ENCODE measurements at regions not wholly inside any gene's neighbourhood (a gene's known extent, or its start where the extent isn't known, plus 50 kb on each side); places are given as distances from the start of the nearest gene placed in this dataset.

DNA sequence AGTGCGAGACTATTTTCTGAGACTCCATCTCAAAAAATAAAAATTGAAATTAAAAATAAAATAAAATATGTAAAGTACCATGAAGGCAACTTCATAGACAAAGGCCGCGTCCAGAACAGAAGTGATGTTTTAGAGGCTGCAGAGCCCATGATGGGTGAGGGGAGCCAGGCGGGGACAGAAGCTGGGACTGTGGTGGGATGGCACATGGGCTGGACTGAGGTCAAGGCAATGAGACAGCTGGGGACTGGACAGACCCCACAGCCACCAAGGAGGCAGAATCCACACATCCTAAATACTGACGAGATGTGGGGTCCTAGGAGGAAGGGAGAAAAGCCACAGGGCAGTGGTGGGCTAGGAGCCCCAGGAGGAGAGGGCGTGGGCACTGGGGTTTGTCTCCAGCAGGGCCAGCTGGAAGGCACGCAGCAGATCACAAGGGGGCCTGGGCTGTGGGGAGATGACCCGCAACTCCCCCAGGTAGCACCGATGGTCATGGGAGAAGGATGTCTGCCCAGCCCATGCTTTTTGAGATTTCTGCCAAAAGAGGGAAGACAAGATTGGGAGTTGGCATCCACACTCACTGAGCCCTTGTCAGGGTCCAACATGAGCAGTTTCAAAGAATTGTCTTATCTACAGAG is 74.3 kb downstream of the KCNF1 start:
- no peak for DNase-seq (ENCODE audit: low spot score)

DNA sequence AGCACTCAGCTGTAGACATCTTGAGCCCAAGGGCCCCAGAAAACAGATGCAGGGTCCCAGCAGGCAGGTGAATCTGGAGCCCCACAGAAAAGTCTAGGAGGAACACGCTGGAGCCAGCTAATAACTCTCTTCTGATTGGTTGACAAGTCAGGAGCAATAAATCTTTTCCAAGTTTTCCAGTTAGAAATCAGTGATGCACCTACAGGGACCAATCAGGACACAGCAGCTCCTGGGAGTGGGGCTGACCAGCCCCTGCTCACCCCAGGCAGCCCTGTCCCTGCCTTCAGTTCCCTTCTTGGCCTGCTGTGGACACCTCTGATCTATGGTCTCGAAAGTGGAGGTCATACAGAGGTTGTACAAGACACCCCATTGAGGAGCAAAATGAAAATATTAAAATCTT is 75.7 kb downstream of the KCNF1 start:
- DNase-seq (ENCODE audit: low spot score) = no peak

DNA sequence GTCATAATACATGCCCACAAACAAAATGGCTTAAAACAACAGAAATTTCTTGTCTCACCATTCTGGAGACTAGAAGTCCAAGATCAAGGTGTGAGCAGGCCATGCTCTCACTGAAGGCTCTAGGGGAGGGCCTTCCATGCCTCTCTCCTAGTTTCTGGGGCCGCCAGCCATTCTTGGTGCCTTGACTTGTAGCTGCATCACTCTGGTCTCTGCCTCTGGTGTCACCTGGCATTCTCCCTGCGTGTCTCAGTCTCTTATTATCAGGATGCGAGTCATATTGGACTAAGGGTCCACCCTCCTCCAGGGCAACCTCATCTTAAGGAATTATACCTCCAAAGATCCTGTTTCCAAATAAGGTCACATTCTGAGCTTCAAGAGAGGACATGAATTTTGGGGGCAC is 76.1 kb downstream of the KCNF1 start:
- DNase-seq (ENCODE audit: low spot score) = no peak

DNA sequence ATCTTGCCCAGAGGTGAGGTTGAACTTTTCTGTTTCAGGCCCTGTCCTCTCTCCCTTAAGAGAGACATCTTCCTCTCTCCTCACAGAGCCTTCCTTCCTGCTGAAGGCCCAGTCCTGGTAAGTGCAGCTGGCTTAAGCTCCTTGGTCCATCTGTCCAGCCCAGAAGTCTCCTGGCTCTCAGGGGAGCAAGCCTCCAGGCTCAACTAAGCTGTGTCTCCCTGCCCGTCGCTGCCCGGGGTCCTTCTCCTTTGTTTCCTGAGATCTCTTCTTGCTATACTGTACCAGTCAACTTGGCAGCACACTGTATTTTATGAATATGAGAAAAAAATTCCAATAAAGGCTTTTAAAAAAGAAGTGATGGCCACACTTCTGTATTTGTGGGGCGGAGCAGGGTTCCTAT is 77.4 kb downstream of the KCNF1 start:
- DNase-seq (ENCODE audit: low spot score) = no peak

DNA sequence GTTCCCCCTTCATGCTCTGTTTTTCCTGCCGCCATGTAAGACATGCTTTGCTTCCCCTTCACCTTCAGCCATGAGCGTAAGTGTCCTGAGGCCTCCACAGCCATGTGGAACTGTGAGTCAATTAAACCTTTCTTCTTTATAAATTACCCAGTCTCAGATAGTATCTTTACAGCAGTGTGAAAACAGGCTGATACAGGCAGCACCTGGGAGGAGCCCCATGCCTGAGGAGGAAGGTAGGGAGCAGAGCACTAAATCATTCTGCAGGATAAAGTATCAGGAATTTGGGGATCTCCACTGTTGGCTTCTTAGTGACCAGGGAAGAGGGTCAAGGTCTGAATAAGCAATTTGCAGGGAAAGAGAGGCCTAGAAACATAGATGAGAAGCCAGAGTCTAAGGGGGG is 78.0 kb downstream of the KCNF1 start:
- DNase-seq (ENCODE audit: low spot score) = no peak

DNA sequence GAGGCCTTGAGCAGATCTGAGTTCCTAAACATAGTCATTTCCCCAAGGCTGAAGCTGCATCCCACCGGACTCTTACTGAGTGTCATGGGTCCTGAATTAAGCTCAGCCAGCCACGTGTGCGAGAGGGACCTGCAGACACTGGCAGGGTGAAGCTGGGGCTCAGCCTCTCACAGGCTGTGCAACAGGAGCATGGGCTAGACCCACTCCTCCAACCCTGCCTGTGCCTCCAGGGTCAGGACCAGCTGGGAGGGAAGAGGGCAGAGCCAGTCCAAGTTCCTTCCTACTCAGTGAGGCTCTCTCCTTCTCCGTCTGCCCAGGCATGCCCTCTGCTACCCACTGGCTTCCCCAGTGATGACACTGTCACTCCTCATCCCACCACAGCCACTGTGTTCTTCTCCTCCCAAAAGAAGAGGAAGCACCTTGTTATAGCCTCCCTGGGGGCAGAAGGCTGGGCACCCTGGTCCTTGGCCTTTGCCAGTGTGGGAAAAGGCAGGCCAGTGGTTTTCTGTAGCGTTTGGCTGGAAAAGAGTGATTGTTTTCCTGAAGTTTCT is 78.9 kb downstream of the KCNF1 start:
- no peak for DNase-seq (ENCODE audit: low spot score)

DNA sequence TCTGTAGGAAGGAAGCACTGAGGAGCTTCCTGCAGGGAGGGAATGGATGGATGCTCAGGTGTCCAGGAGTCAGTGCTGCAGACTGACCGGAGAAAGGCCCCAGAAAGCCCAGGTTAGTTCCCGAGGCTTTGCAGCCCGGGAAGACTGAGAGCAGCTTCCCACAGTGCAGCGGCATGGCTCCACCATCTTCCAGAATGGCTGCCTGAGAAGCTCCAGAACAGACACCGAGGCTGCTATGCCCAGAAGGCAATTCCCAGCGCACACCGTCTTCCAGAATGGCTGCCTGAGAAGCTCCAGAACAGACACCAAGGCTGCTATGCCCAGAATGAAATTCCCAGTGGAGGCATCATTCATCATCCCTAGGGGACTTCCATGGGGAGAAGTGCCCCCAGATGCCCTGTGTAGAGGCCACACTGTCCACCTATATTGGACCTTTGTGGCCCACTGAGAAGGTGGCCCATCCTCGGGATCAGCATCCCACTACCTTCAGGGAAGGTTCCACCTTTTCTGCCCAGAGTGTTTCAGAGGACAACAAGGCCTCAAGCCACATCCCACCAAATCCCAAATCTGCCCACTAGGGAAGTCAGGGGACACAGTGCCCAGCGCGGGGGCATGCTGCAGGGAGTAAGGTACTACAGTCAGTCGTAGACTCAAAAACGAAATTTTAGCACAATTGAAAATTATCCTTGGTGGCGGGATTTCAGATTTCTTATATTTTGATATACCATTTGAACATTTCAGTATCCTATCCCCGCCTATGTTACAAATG is 80.5 kb downstream of the KCNF1 start:
- no peak for DNase-seq (ENCODE audit: low spot score)

DNA sequence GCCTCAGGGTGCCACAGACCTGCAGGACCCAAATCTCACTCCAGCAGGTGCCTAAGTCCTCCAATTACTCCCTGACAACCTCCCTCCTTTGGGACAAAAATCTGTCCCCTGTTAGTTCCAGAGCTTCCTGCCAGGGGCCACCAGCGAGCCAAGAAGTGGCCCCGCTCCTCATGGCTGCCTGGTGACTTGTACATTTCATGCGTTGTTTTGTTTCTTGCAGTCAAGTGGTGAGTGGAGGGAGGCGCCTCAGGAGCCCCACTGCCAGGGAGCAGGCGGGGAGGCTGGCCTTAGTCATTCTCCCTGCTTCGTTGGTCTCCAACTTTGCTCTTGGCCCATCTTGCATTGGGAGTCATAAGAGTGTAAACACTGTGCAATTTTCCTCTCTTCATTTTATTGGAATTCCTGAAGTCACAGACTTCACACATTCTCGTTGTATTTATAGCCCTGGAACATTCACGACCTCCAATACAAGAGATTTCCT is 81.3 kb downstream of the KCNF1 start:
- no peak for DNase-seq (ENCODE audit: low spot score)

DNA sequence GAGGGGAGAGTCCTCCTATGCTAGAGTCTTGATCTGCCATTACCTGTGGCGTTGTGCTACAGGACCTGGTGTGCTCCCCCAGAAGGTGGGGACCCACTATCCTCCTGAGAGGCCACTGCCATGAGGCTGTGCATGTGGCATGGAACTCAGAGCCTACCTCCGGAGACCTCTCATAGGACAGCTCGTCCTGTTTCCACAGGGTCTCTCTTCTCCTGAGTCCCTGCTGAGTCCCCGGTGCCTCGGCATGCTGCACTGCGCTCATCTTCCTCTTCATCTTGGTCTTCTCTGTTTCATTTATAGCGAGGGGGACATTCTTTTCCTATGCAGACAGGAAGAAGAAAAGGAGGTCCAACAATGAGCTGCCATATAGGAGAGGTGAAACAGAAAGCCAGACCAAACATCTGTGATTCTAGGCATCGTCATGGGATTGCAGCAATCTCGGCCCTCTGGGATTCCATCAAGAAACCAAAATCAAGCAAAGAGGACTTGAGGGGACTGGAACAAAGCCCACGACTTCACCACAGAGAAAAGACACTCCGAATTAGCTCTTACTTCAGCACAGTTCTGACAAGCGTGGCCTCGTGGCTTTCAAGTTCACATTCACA is 83.7 kb downstream of the KCNF1 start:
- no peak for DNase-seq (ENCODE audit: low spot score)

DNA sequence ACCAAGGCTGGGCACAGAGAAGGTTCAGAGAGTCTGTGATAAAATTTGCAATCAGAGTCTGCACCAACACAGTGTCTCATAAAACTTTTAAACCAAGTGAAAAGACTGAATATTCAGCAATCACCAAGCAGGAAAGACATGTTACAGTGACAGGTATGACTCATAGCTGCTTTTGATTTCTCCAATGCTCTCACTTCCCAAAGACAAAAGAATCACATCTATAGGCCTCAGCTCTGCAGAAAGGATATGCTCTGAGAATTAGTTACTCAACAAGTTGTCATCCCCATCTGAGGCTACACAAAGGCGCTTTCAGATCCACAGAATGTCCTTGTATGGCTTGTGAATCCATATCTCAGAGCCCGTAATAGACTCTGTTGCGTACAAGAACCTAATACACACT is 92.5 kb downstream of the KCNF1 start:
- no peak for DNase-seq (ENCODE audit: low spot score)

DNA sequence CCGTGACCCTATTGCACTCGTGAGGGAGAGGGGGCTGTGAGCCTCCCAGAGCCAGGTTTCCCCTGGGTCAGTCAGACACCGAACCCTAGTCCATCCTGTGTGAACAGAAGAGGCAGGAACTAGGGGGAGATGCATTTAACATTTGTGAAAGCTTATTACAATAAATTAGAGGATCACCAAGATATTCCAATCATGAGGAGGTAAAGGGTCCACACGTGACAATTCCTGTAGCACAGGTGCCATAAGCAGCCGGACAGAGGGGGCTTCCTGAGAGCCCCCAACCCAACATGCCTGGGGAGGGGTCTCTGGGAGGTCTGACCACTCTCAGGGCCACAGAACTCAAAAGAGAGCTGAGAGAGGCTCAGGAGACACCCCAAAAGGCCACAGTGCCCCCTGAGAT is 93.3 kb downstream of the KCNF1 start:
- no peak for DNase-seq (ENCODE audit: low spot score)

DNA sequence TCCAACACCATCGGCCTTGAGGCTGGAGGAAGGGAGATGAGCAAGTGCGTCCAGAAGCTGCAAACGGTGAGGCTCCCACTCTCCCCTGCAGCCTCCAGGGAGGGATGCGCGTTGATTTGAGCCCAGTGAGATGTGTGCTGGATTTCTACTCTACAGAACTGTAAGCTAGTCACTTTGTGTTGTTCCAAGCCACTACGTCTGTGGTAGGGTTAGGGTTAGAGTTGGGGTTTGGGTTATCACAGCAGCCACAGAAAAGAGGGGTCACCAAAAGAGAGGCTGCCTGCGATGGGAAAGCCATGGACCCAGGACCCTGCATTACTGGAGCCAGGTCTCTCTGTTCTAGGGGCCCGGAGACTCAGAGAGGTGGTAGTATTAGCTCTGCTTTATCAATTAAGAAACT is 94.5 kb downstream of the KCNF1 start:
- no peak for DNase-seq (ENCODE audit: low spot score)

DNA sequence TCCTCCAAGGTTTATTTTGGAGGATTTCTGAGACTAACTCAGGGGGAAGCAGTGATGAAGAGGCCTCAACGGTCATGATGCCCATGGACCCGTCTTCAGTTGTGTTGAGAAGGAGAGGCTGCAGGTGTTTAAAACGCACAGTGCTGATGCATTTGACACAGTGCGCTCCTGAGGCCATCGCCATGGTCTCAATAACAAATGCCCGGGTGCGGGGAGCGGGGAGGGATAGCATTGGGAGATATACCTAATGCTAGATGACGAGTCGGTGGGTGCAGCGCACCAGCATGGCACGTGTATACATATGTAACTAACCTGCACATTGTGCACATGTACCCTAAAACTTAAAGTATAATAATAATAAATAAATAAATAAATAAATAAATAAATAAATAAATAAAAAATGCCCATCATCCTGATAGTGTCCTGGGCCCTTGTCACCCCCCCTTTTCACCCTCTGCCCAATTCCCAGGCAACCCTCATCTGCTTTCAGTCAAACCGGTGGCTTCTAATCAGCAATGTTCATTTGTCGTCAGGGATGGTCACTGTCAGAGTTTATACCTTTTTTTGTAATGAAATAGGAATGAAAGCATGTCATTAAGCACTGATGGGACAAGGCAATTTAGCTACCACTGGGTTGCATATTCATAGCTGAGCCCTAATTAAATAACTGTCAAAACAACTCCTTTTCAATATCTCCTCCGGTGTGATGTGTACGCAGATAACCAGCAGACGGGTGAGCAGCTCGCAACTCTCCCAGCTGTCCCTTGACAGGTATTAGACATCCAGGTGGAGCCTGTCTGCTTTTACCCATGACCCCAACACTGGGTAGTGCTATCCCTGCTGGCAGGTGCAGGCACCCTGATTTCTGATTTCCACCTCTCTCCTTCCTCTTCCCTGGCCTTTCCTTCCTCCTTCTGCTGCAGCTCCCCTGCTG is 95.9 kb downstream of the KCNF1 start:
- no peak for DNase-seq (ENCODE audit: low spot score)

DNA sequence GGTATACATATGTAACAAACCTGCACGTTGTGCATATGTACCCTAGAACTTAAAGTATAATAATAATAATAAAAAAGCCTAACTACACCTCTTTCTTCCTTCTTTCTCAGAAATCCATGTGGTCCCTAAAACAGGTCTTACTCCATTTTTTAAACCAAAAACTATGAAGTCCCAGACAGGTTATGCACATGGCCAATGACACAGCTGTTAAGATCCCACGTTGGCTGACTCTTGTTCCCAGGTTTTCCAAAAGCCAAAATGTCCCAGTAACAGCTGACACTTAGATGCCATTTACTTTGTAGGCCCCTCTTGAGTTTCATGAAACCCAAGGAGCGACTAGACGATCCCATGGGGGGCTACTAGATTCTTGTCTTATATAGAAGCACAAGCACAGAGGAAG is 97.0 kb downstream of the KCNF1 start:
- no peak for DNase-seq (ENCODE audit: low spot score)

DNA sequence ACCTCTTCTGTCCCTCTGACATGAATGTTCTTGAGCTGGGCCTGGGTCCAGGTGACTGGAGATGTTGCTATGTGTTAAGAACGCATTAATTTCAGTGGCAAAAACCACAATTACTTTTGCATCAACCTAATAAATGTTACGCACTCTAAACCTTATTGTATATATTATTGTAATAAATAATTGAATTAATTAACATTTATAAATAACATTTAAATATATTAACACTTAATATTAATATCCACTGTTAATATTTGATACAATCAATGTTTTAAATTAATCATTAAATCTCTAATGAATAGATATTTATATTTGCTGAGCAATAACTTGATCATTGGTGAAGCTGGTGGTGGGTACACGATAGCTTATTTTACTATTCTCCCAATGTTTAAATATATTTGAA is 97.4 kb downstream of the KCNF1 start:
- DNase-seq (ENCODE audit: low spot score) = no peak

DNA sequence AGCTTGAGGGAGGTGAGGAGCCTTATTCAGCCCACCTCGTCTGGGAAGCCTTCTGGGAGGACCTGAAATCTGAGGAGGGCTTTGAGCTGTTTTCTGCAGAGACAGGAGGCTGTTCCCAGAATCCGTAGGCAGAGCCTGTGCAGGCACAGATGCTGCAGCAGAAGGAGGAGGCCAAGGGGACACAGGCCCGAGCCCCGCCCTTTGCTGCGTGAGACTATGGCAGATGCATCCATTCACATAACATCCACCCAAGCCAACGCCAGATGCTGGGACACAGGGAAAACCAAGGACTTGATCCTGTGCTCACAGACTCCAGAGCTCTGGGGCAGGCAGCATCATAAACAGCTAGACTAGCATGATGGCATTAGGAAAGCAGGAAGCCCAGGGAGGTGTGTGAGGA is 98.2 kb downstream of the KCNF1 start:
- no peak for DNase-seq (ENCODE audit: low spot score)

DNA sequence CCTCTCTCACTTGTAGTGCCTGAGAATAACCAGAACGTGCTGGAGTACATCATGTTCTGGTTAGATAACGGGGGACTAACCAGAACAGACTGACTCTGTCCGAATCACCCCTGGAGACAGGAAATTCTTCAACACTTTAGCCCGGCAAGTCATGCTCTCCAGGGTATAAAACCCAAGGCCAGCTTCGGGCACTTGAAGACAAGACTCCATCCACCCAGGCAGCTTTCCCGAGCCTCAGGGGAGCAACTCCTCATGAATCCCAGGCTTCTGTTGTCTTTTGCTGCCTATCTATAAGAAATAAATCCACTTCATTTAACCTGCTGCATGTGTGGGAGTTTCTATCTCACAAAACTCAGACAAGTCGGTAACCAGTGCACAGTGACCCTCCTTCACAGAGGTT is 99.6 kb downstream of the KCNF1 start:
- DNase-seq (ENCODE audit: low spot score) = no peak

DNA sequence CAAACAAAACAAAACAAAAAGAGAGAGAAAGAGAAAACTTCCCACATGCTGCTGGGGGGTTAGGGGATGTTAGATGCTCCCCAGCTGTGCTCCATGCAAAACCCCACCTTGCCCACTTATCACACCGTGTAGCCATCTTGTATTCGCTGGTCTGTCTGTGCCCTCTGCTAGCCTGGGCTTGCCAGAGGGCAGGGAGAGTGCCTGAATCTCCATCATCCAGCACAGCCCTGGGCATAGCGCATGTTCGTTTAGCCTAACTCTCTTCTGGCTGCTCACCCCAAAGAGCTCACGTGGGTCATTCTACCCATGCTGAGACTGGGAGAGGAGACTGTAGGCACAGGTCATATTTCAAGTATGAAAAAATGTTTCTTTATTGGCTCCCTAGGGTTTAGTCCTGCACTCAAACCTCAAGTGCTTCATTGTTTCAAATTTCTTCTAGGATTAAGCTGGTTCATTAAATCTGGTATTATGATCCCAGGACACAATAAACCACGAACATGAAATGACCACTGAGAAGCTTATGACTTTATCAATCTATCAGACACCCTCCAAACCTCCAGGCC is 100.5 kb downstream of the KCNF1 start:
- no peak for DNase-seq (ENCODE audit: low spot score)

DNA sequence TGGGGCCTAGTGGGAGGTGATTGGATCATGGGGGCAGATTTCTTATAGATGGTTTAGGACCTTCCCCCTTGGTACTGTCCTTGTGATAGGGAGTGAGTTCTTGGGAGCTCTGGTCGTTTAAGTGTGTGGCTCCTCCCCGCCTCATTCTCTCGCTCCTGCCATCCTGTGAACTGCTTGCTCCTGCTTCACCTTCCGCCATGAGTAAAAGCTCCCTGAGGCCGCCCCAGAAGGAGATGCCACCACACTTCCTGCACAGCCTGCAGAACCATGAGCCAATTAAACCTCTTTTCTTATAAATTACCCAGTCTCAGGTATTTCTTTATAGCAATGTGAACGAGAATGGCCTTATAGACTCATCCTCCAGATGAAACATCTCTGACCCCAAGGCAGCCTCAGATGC is 101.5 kb downstream of the KCNF1 start:
- DNase-seq (ENCODE audit: low spot score) = no peak

DNA sequence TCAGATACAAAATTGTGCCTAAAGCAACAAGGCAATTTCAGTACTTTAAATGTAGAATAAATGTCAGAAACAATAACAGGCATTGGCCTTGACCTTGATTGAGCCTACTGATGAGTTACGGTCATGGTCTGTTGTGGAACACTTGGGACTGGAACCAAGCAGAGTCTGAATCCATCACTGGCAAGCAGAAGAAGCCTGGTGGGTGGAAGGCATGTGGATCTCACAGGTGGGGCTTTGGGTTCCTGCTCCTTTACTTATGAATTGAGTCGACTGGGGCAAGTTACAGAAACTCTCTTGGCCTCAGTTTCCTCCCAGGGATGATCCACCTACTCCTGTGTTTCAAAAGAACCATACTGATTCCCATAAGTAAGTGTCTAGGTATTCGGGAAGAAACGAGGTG is 102.3 kb downstream of the KCNF1 start:
- DNase-seq (ENCODE audit: low spot score) = no peak

DNA sequence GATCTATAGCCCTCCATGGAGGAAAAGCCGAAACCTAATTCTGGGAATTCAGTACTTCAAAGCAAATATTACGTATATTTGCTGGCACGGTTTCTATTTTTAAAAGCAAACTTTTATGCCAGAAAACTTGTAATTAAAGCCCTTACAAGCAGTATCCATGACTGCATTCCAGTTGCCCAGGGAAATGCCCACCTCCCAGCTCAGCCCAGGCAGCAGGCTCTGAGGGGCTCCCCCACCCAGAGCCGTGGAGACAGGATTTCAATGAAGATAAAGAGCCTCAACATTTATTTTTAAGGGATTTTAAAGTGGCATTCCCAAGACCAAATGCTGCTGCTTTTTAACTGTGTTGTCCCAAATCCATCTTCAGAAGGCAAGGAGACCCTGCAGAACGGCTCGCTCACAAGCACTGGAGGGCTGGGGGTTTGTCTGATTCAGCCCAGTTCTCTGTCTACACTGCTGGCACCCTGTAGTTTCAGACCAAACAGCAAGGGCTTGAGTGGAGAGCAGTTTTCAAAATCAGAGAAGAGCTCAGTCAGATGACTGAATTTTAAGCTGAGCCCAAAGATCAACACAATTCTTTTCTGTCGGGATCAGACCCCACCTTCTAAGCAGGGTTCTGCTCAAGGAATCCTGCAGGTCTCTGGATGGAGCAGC is 105.1 kb downstream of the KCNF1 start:
- DNase-seq (ENCODE audit: low spot score) = no peak

Measured in activated CD4-positive, alpha-beta T cell treated with anti-CD3 and anti-CD28 coated beads, Interleukin-2, Interleukin-4, amounts not matched to agents 100 ng/mL and 50 ng/mL, durations not matched to agents 16 hours and 8 hours (primary cell).